Muscle of leg (tissue), 3 donors: ENCODE measurements at regions not wholly inside any gene's neighbourhood (a gene's known extent, or its start where the extent isn't known, plus 50 kb on each side); places are given as distances from the start of the nearest gene placed in this dataset.

ENCODE experiments used
- DNase-seq: peaks from one replicate; pipeline ENCODE4 v3.0.0; 2013
- H3K27ac ChIP-seq: one replicate; pipeline ENCODE4 v1.5.1; 2013; ENCODE audit warnings: mild to moderate bottlenecking, low read length, control low read depth
- H3K27me3 ChIP-seq: one replicate; pipeline ENCODE4 v1.6.1; 2013; ENCODE audit warnings: low read length; ENCODE audit not compliant: control insufficient read depth, insufficient read depth
- H3K36me3 ChIP-seq: one replicate; pipeline ENCODE4 v1.6.1; 2013; ENCODE audit warnings: low read length; ENCODE audit not compliant: control insufficient read depth, insufficient read depth
- H3K4me1 ChIP-seq: one replicate; pipeline ENCODE4 v1.6.1; 2013; ENCODE audit warnings: low read length; ENCODE audit not compliant: control insufficient read depth, insufficient read depth
- H3K4me3 ChIP-seq: one replicate; pipeline ENCODE4 v1.5.1; 2013; ENCODE audit warnings: low read length, control low read depth
- H3K9me3 ChIP-seq: replicated peaks from 2 replicates; pipeline ENCODE4 v1.6.1; 2013; ENCODE audit warnings: low read depth, low read length; ENCODE audit not compliant: control insufficient read depth
- WGBS: methylation state at CpG from one replicate; pipeline ENCODE4 v1.1.5; 2013; ENCODE audit warnings: missing lambda C conversion rate; ENCODE audit not compliant: insufficient coverage; 5-methylcytosine and 5-hydroxymethylcytosine counted together

GRCh38 chr10:2981361-2981801 lies 86.0 kb upstream of the PFKP start:
- 86% methylated on average over 18 of the region's 19 CpGs for WGBS
- no peaks in the 10 kb centered on the region for H3K9me3 ChIP-seq
- no peak overlapping the region for H3K27ac ChIP-seq
- H3K4me1 ChIP-seq = peaks cover under 1% of the 10 kb centered on the region
- DNase-seq = no peak
- no peaks in the 10 kb centered on the region for H3K36me3 ChIP-seq
- H3K4me3 ChIP-seq = no peak overlapping the region
- peaks cover 2% of the 10 kb centered on the region for H3K27me3 ChIP-seq

GRCh38 chr10:2980791-2981360 lies 86.5 kb upstream of the PFKP start:
- no peak for DNase-seq

GRCh38 chr10:2980116-2980515 lies 87.2 kb upstream of the PFKP start:
- no peak for DNase-seq

More at GRCh38 chr10:2980791-2981360, 86.5 kb upstream of the PFKP start:
- WGBS = 68% methylated on average over 4 of the region's 10 CpGs
- Histone ChIP-seq H3K4me3 (no peak overlapping the region), H3K36me3 (no peaks in the 10 kb centered on the region), H3K4me1 (no peaks in the 10 kb centered on the region), H3K9me3 (no peaks in the 10 kb centered on the region), H3K27ac (no peak overlapping the region), H3K27me3 (peaks cover 2% of the 10 kb centered on the region)

GRCh38 chr10:2979306-2979705 lies 88.0 kb upstream of the PFKP start:
- Histone ChIP-seq H3K4me1 (no peaks in the 10 kb centered on the region), H3K27ac (no peak overlapping the region), H3K4me3 (no peak overlapping the region), H3K9me3 (no peaks in the 10 kb centered on the region), H3K36me3 (no peaks in the 10 kb centered on the region), H3K27me3 (peaks cover under 1% of the 10 kb centered on the region)
- 44% methylated on average over 3 of the region's 8 CpGs for WGBS
- peak; percentile 47 for DNase-seq

More at GRCh38 chr10:2980116-2980515, 87.2 kb upstream of the PFKP start:
- Histone ChIP-seq H3K27me3 (peaks cover 2% of the 10 kb centered on the region), H3K36me3 (no peaks in the 10 kb centered on the region), H3K27ac (no peak overlapping the region), H3K4me1 (no peaks in the 10 kb centered on the region), H3K9me3 (no peaks in the 10 kb centered on the region), H3K4me3 (no peak overlapping the region)
- 63% methylated on average over 3 of the region's 5 CpGs for WGBS

GRCh38 chr10:2978574-2979273 lies 88.6 kb upstream of the PFKP start:
- Histone ChIP-seq H3K4me3 (no peak overlapping the region), H3K27me3 (no peaks in the 10 kb centered on the region), H3K36me3 (no peaks in the 10 kb centered on the region), H3K9me3 (no peaks in the 10 kb centered on the region), H3K27ac (no peak overlapping the region), H3K4me1 (no peaks in the 10 kb centered on the region)
- DNase-seq = no peak
- 67% methylated on average over 3 of the region's 8 CpGs for WGBS

GRCh38 chr10:2978111-2978510 lies 89.2 kb upstream of the PFKP start:
- H3K27ac ChIP-seq = no peak overlapping the region
- WGBS = no CpG with 5 or more reads among the region's 2 CpGs
- H3K4me3 ChIP-seq = no peak overlapping the region

GRCh38 chr10:2974503-2975207 lies 92.7 kb upstream of the PFKP start:
- Histone ChIP-seq H3K27ac (no peak overlapping the region), H3K4me1 (no peaks in the 10 kb centered on the region), H3K4me3 (no peak overlapping the region), H3K9me3 (no peaks in the 10 kb centered on the region), H3K36me3 (no peaks in the 10 kb centered on the region), H3K27me3 (no peaks in the 10 kb centered on the region)
- no CpG with 5 or more reads among the region's 12 CpGs for WGBS
- DNase-seq = no peak

More at GRCh38 chr10:2978111-2978510, 89.2 kb upstream of the PFKP start:
- H3K27me3 ChIP-seq = no peaks in the 10 kb centered on the region
- H3K9me3 ChIP-seq = no peaks in the 10 kb centered on the region
- H3K4me1 ChIP-seq = no peaks in the 10 kb centered on the region
- H3K36me3 ChIP-seq = no peaks in the 10 kb centered on the region
- peak; percentile 77 for DNase-seq

- no peak overlapping the region for H3K27ac ChIP-seq
- no peak overlapping the region for H3K4me3 ChIP-seq
- WGBS = no CpG with 5 or more reads among the region's 3 CpGs
- H3K27me3 ChIP-seq = no peaks in the 10 kb centered on the region
- H3K4me1 ChIP-seq = no peaks in the 10 kb centered on the region
- H3K9me3 ChIP-seq = no peaks in the 10 kb centered on the region
- H3K36me3 ChIP-seq = no peaks in the 10 kb centered on the region
- DNase-seq = no peak
These were observed 93.3 kb upstream of the PFKP start for GRCh38 chr10:2974083-2974482.

GRCh38 chr10:2972810-2973209 lies 94.5 kb upstream of the PFKP start:
- Histone ChIP-seq H3K27ac (no peak overlapping the region), H3K27me3 (no peaks in the 10 kb centered on the region), H3K9me3 (no peaks in the 10 kb centered on the region), H3K4me3 (no peak overlapping the region), H3K4me1 (no peaks in the 10 kb centered on the region), H3K36me3 (no peaks in the 10 kb centered on the region)
- WGBS = 86% methylated on average over 1 of the region's 8 CpGs
- no peak for DNase-seq

GRCh38 chr10:2972216-2972615 lies 95.1 kb upstream of the PFKP start:
- DNase-seq = no peak
- H3K4me1 ChIP-seq = no peaks in the 10 kb centered on the region
- WGBS = 45% methylated on average over 3 of the region's 7 CpGs
- no peak overlapping the region for H3K4me3 ChIP-seq
- H3K9me3 ChIP-seq = no peaks in the 10 kb centered on the region
- no peak overlapping the region for H3K27ac ChIP-seq
- H3K36me3 ChIP-seq = no peaks in the 10 kb centered on the region
- peaks cover 2% of the 10 kb centered on the region for H3K27me3 ChIP-seq
